Fibroblast of villous mesenchyme (primary cell): ENCODE measurements at regions not wholly inside any gene's neighbourhood (a gene's known extent, or its start where the extent isn't known, plus 50 kb on each side); places are given as distances from the start of the nearest gene placed in this dataset.

ENCODE experiments used
- DNase-seq: peaks from one replicate; pipeline ENCODE4 v3.0.0-alpha.2; 2010; ENCODE audit warnings: low read depth
- H3K4me3 ChIP-seq: 2 replicates; pipeline ENCODE4 v1.5.1; 2011; ENCODE audit warnings: low read depth, mild to moderate bottlenecking, low read length
- CTCF ChIP-seq: IDR thresholded peaks from 2 replicates; pipeline ENCODE4 v1.5.1; 2012; ENCODE audit warnings: low read depth, mild to moderate bottlenecking, low read length; ENCODE audit not compliant: insufficient read depth

GRCh38 chr9:17068671-17069070 lies 66.2 kb upstream of the CNTLN start:
- TF ChIP-seq CTCF, result no peak
- H3K4me3 ChIP-seq, result no peak overlapping the region
- DNase-seq, result no peak

DNA sequence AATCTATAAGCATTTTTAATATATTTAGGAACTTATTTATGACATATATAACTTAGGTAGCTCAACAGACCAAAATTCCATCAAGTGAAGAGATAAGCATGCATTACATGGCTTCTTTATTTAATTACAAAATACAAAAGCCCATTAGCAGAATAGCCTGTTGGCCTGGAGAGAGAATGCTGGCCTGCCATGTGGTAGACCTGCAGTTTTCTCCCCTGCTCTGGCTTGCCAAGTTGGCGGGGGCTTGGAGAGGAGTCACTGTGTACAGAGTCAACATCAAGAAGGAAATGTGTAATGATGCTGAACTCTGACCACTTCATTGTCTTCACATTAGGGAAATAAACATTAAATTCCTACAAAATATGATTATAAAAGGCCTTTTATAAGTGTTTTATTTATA lies 69.8 kb upstream of the CNTLN start:
- no peak overlapping the region for H3K4me3 ChIP-seq
- TF ChIP-seq CTCF, result no peak
- DNase-seq, result no peak

- TF ChIP-seq CTCF, result no peak
- H3K4me3 ChIP-seq, result no peak overlapping the region
- DNase-seq, result no peak
Measured at GRCh38 chr9:17064558-17064957, 70.3 kb upstream of the CNTLN start.

GRCh38 chr9:17063535-17064135 lies 71.2 kb upstream of the CNTLN start:
- peak; percentile 85 for TF ChIP-seq CTCF
- peak; percentile 63 for DNase-seq
- H3K4me3 ChIP-seq, result no peak overlapping the region

GRCh38 chr9:17062497-17062896 lies 72.3 kb upstream of the CNTLN start:
- DNase-seq, result no peak
- no peak overlapping the region for H3K4me3 ChIP-seq
- no peak for TF ChIP-seq CTCF

- no peak for TF ChIP-seq CTCF
- no peak overlapping the region for H3K4me3 ChIP-seq
- DNase-seq, result no peak
Measured at GRCh38 chr9:17060450-17060849, 74.4 kb upstream of the CNTLN start.

GRCh38 chr9:17059465-17059864 lies 75.4 kb upstream of the CNTLN start:
- no peak for DNase-seq
- H3K4me3 ChIP-seq, result no peak overlapping the region
- TF ChIP-seq CTCF, result no peak
